H54 (cell line): ENCODE measurements at regions not wholly inside any gene's neighbourhood (a gene's known extent, or its start where the extent isn't known, plus 50 kb on each side); places are given as distances from the start of the nearest gene placed in this dataset.

Experiments
- DNase-seq: peaks from one replicate; pipeline ENCODE4 v3.0.0; 2011; ENCODE audit warnings: low spot score, mixed read lengths; ENCODE audit not compliant: insufficient read length
- FAIRE-seq: peaks from 3 replicates; lab custom pipeline; 2011; peaks lifted over from hg19 to GRCh38; lab: Jason Lieb, UNC
- POLR2A ChIP-seq: IDR thresholded peaks from 2 replicates; pipeline ENCODE4 v1.6.1; 2011; ENCODE audit warnings: low read depth, mild to moderate bottlenecking, low read length

GRCh38 chrX:69260169-69260568 is 94.9 kb upstream of the PJA1 start:
- FAIRE-seq (no peak), DNase-seq (no peak)
- no peak for TF ChIP-seq POLR2A

GRCh38 chrX:69258893-69259292 is 93.6 kb upstream of the PJA1 start:
- FAIRE-seq = no peak
- no peak for TF ChIP-seq POLR2A
- DNase-seq = no peak

- no peak for TF ChIP-seq POLR2A
- DNase-seq = no peak
- no peak for FAIRE-seq
Measured at GRCh38 chrX:69257499-69258127, 92.4 kb upstream of the PJA1 start.

- DNase-seq = no peak
- no peak for FAIRE-seq
- no peak for TF ChIP-seq POLR2A
Measured at GRCh38 chrX:69256291-69256565, 91.0 kb upstream of the PJA1 start.

GRCh38 chrX:69255441-69256290 is 90.4 kb upstream of the PJA1 start:
- TF ChIP-seq POLR2A = no peak
- FAIRE-seq (no peak), DNase-seq (no peak)

GRCh38 chrX:69253821-69254220 is 88.6 kb upstream of the PJA1 start:
- DNase-seq = no peak
- no peak for FAIRE-seq
- no peak for TF ChIP-seq POLR2A

GRCh38 chrX:69243276-69243675 is 78.0 kb upstream of the PJA1 start:
- DNase-seq (no peak), FAIRE-seq (no peak)
- TF ChIP-seq POLR2A = no peak

- FAIRE-seq = no peak
- no peak for DNase-seq
- no peak for TF ChIP-seq POLR2A
Measured at GRCh38 chrX:69238887-69239231, 73.6 kb upstream of the PJA1 start.

- FAIRE-seq = no peak
- DNase-seq = no peak
- TF ChIP-seq POLR2A = no peak
Measured at GRCh38 chrX:69238114-69238886, 73.0 kb upstream of the PJA1 start.

- TF ChIP-seq POLR2A = no peak
- DNase-seq (no peak), FAIRE-seq (no peak)
Measured at GRCh38 chrX:69237236-69237635, 72.0 kb upstream of the PJA1 start.

- DNase-seq (no peak), FAIRE-seq (no peak)
- no peak for TF ChIP-seq POLR2A
Measured at GRCh38 chrX:69236641-69237040, 71.4 kb upstream of the PJA1 start.

GRCh38 chrX:69234624-69235023 is 69.4 kb upstream of the PJA1 start:
- TF ChIP-seq POLR2A = no peak
- FAIRE-seq (no peak), DNase-seq (no peak)

- no peak for TF ChIP-seq POLR2A
- DNase-seq (no peak), FAIRE-seq (no peak)
Measured at GRCh38 chrX:69232945-69233344, 67.7 kb upstream of the PJA1 start.

GRCh38 chrX:69231903-69232302 is 66.7 kb upstream of the PJA1 start:
- FAIRE-seq (no peak), DNase-seq (no peak)
- TF ChIP-seq POLR2A = no peak
